Embryonic facial prominence (tissue), 1 donor: ENCODE measurements at regions not wholly inside any gene's neighbourhood (a gene's known extent, or its start where the extent isn't known, plus 50 kb on each side); places are given as distances from the start of the nearest gene placed in this dataset.
A peak's percentile ranks its signal among the peaks of the same experiment; 100 is the strongest.

Source experiments
- DNase-seq: peaks from one replicate; pipeline ENCODE4 v3.0.0-alpha.2; 2016; ENCODE audit errors: extremely low spot score

GRCh38 chr9:108720191-108720642, 135.6 kb downstream of the ACTL7B start:
- no peak for DNase-seq

DNA sequence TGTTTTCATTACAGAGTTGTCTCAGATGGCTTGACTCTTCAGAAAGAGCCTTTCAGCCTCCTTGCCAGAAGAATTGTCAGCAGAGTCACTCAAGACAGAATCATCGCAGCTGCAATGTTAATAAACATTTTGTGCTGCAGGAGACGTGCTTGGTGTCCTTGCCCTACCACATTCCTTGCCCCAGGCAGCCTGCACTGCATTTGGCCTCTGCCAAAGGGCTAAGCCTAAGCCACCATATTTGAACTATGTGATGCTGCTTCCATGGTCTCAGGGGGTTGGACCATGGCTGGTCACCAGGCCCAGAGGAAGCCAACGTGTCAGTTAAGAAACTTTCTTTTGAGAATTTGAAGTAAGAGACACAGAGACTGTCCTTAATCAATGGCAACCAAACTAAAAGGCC, 145.4 kb downstream of the ACTL7B start:
- DNase-seq, result no peak

- DNase-seq, result no peak
Measured at GRCh38 chr9:108709997-108710396, 145.8 kb downstream of the ACTL7B start.

- no peak for DNase-seq
Measured at GRCh38 chr9:108709126-108709525, 146.7 kb downstream of the ACTL7B start.

DNA sequence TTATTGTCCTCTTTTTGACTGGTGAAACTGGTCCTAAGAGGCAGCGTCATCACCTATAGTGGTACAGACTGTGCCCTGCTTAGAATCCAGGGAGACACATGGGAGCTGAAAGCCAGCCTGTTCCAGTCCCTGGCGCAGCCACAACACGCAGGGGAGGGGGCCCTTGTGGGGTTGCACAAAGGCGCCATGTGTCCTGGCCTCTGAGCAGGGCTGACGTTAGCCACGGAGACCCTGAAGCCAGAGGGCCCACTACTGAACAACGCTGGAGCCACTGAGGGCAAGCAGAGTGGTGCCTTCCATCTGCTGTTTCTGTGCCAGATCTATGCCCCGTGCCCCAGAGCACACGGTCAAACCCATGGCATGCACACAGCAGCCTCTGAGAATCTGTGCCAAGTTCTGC, 147.3 kb downstream of the ACTL7B start:
- no peak for DNase-seq

DNA sequence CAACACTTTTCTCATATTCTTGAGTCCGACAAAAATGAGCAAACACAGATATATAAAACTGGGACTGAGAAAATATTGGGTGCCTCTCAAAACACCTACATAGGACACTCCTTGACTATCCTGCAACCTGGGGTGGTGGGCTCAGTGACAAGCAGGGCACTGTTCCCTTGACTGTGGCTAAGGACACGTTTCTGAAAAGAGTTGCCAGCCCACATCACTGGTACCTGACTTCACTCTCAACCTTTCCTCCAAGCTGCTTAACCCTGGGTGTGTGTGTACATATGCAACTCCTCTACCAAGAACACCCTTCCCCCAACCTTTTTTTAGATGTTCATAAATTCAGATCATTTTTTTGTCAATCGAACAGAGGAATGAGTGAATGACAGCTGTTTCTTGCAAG, 148.7 kb downstream of the ACTL7B start:
- no peak for DNase-seq

- no peak for DNase-seq
Measured at GRCh38 chr9:108704156-108704852, 151.5 kb downstream of the ACTL7B start.

- no peak for DNase-seq
Measured at GRCh38 chr9:108703429-108703828, 152.4 kb downstream of the ACTL7B start.

DNA sequence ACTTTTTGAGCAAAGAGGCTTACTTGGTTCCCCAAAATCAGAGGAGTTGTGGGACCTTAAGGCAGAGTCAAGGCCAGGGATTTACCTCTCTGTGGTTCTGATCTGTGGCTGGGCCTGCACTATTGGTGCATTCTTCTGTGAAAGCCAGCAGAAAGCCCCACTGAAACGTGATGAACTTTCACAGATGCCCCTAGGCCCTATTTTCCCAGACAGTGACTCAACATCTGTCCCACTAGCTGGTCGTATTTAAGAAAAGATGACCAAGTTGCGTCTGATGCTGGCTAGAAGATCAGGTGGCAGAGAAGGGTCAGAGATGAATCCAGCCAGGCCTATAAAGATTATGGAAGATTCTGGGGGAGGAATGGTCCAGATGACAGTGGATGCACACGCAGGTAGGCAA, 153.1 kb downstream of the ACTL7B start:
- no peak for DNase-seq

DNA sequence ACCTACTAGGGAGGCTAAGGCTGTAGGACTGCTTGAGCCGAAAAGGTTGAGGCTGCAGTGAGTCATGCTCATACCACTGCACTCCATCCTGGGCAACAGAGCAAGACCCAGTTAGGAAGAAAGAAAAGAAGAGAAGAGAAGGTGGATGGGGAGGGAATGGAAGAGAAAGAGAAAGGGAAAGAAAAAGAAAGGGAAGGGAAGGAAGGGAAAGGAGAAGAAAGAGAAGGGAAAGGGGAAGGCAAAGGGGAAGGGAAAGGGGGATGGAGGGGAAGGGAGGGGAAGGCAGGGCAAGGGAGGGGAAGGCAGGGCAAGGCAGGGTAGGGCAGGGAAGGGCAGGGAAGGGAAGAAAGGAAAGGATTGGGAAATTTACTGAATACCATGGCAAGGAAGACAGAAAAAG, 157.0 kb downstream of the ACTL7B start:
- no peak for DNase-seq

- DNase-seq, result no peak
Measured at GRCh38 chr9:108698231-108698630, 157.6 kb downstream of the ACTL7B start.

GRCh38 chr9:108696156-108696555, 159.6 kb downstream of the ACTL7B start:
- DNase-seq, result no peak

- DNase-seq, result no peak
Measured at GRCh38 chr9:108694170-108694569, 161.6 kb downstream of the ACTL7B start.

GRCh38 chr9:108691614-108692013, 164.2 kb downstream of the ACTL7B start:
- DNase-seq, result no peak

DNA sequence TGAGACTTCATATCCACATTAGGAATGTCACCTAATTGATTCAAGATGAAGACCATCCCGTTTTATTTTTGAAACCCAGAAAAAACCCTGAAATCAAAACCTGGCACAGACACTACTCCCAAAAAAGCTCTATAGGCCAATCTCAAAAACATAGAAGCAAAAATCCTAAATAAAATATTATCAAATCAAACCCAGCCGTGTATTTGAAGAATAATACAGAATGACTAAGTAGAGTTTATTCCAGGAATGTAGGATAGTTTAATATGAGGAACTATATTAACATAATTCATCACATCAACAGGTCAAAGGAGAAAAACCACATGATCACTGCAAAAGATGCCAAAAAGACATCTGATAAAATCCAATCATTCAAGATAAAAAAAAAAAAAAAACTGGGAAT, 167.1 kb downstream of the ACTL7B start:
- DNase-seq, result no peak

GRCh38 chr9:108688051-108688450, 167.7 kb downstream of the ACTL7B start:
- DNase-seq, result no peak

- DNase-seq, result peak; percentile 54
Measured at GRCh38 chr9:108687006-108687987, 168.5 kb downstream of the ACTL7B start.

DNA sequence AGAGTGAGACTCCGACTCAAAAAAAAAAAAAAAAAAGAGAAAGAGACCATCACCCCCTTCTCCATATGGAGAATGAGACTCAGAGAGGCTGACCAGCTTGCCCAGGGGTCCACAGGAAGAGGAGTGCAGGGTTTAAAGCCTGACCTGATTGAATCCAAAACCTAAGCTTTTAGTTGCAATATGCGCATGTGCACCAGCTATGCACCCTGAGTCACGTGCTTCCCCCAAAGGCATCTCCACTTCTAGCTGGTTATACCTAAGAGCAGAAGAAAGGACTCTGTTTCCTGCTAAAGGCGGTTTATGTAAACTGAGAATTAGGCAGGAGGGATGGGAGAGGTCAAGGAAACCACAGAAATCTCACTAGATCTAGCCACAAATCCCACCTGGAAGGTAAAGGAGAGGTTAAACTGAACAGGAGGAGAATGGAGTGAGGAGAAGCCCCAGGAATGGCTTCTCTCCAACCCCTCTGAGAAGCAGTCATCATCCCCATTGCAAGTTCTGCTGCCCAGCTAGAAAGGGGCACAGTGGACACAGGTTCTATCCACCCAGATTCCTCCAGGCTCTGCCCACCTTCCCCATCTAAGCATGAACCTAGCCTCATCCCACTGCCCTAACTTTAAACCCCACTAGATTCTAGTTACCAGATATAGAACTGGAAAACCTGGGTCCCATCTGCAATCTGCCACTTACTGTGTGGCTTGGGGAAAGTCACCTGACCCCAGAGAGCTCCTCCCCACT, 171.3 kb downstream of the ACTL7B start:
- no peak for DNase-seq

DNA sequence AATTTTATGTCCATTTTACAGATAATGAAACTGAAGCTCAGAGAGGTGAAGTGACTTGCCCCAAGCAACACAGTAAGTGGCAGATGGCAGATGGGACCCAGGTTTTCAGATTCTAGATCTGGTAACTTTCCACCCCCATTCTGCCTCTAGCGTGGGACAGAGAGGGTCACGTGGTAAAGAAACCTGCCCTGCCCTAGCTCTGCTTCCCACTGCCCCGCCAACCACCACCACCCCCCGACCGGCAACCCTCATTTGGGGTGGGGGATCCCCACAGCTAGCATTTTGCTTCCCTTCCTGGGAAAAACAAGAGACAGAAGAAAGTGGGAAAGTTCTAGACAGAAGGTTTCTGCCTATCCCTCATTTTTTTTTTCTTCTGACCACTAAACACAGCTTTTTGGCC, 172.5 kb downstream of the ACTL7B start:
- DNase-seq, result no peak

DNA sequence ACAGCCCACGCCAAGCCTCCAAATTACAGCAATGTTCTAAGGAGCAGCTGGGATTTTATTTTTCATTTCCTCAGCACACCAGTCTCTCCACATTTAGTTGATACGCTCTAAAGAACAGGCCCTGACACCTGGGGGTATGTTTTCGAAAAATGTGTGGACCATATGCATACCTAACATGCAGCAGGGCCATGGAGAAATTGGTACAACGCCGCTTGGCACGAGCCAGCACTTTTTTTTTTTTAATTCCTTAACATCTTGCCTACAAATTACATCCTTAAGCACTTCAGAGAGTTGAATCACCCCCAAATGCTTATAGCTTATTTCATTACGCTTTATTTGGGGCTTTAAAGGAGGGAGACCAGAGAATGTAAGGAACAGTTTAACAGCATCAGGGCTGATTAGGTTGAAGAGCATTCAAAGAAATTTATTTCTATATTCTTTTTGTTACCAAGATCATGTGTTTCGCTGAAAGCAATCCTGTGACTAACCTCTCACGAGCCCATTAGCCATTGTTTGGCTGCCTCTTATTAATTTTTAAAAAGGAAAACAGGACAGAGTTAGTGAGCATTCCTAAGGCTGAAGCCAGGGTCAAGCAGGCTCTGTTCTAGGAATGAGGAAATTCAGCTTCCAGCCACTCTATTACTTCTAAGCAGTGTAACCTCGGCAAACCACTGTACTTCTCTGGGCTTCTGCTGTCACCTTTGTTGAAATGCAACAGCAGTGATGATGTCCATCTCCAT, 173.8 kb downstream of the ACTL7B start:
- DNase-seq, result peak; percentile 19

- no peak for DNase-seq
Measured at GRCh38 chr9:108680946-108681345, 174.8 kb downstream of the ACTL7B start.
